Natural killer cell (primary cell): ENCODE measurements at regions not wholly inside any gene's neighbourhood (a gene's known extent, or its start where the extent isn't known, plus 50 kb on each side); places are given as distances from the start of the nearest gene placed in this dataset.

Source experiments
- ATAC-seq, 3 donors: fragments of 150-1000 bp in 2 of 3; fragments of 200-7000 bp in 1 of 3; cut with Tn5 transposase; 1 replicate in 1 of 3; 2 replicates in 2 of 3; pipeline ENCODE4 v1.10.0; 2021; ENCODE audit warnings: mild to moderate bottlenecking in 2 of 3, moderate library complexity in 2 of 3
- DNase-seq, 2 donors: peaks; one replicate each; pipeline versions ENCODE4 v3.0.0 to v3.0.0-alpha.2; 2013 to 2021; ENCODE audit warnings: mixed read lengths in 1 of 2
- H3K27ac ChIP-seq: one replicate; pipeline ENCODE4 v1.5.1; 2013; ENCODE audit warnings: mild to moderate bottlenecking, low read length
- H3K27me3 ChIP-seq: one replicate; pipeline ENCODE4 v1.6.1; 2013; ENCODE audit warnings: low read length; ENCODE audit not compliant: control insufficient read depth, insufficient read depth
- H3K36me3 ChIP-seq: one replicate; pipeline ENCODE4 v1.6.1; 2013; ENCODE audit warnings: low read length; ENCODE audit not compliant: control insufficient read depth, insufficient read depth
- H3K4me1 ChIP-seq: one replicate; pipeline ENCODE4 v1.6.1; 2013; ENCODE audit warnings: low read length; ENCODE audit not compliant: control insufficient read depth, insufficient read depth
- H3K4me3 ChIP-seq: one replicate; pipeline ENCODE4 v1.5.1; 2013; ENCODE audit warnings: low read length
- H3K9me3 ChIP-seq: one replicate; pipeline ENCODE4 v1.6.1; 2013; ENCODE audit warnings: low read length; ENCODE audit not compliant: control insufficient read depth, insufficient read depth
- H3K27ac Mint-ChIP-seq, 2 donors: one replicate each; pipeline ENCODE4 v1.8.0; 2022; ENCODE audit warnings: mild to moderate bottlenecking in 2 of 2, mixed read lengths in 2 of 2, moderate library complexity in 1 of 2
- H3K27me3 Mint-ChIP-seq, 2 donors: one replicate each; pipeline ENCODE4 v1.8.0; 2022; ENCODE audit warnings: low read depth in 2 of 2, mixed read lengths in 2 of 2
- H3K36me3 Mint-ChIP-seq: one replicate; pipeline ENCODE4 v1.8.0; 2022; ENCODE audit warnings: mixed read lengths
- H3K4me1 Mint-ChIP-seq, 2 donors: one replicate each; pipeline ENCODE4 v1.8.0; 2022; ENCODE audit warnings: mixed read lengths in 2 of 2
- H3K4me3 Mint-ChIP-seq: one replicate; pipeline ENCODE4 v1.8.0; 2022; ENCODE audit warnings: mild to moderate bottlenecking, moderate library complexity, mixed read lengths
- H3K9me3 Mint-ChIP-seq, 2 donors: one replicate each; pipeline ENCODE4 v1.8.0; 2022; ENCODE audit warnings: mixed read lengths in 2 of 2
- CTCF ChIP-seq: fragments of 200-600 bp; IDR thresholded peaks from one replicate; pipeline ENCODE4 v1.8.0; 2022; ENCODE audit warnings: antibody characterized with exemption
- whole genome bisulfite sequencing: methylation state at CpG from one replicate; pipeline ENCODE4 v1.1.7; 2013; ENCODE audit warnings: missing lambda C conversion rate; ENCODE audit not compliant: insufficient coverage; 5-methylcytosine and 5-hydroxymethylcytosine counted together
- intact Hi-C: fragments of 100-400 bp; cut with micrococcal nuclease; formaldehyde crosslinking; loops from one replicate; pipeline ENCODE4 v1.14.2; 2022

- H3K4me1 ChIP-seq = no peaks in the 10 kb centered on the region
- intact Hi-C loops = no loop called here
- Mint-ChIP-seq H3K27me3 (peaks cover 4 to 11% of the 10 kb centered on the region in 2 donors), H3K4me3 (no peak overlapping the region), H3K36me3 (peaks cover 10% of the 10 kb centered on the region), H3K27ac (no peak overlapping the region), H3K9me3 (peaks cover 0 to 2% of the 10 kb centered on the region in 2 donors), H3K4me1 (no peaks in the 10 kb centered on the region)
- H3K4me3 ChIP-seq = no peak overlapping the region
- 70% methylated on average over 3 of the region's 3 CpGs for WGBS
- ATAC-seq = no peak
- no peaks in the 10 kb centered on the region for H3K27me3 ChIP-seq
- H3K36me3 ChIP-seq = no peaks in the 10 kb centered on the region
- no peak overlapping the region for H3K27ac ChIP-seq
- TF ChIP-seq CTCF = no peak
- no peak for DNase-seq
- H3K9me3 ChIP-seq = no peaks in the 10 kb centered on the region
Observed at GRCh38 chr3:115244350-115244749, 97.3 kb upstream of the ZBTB20 start.

GRCh38 chr3:115245438-115245837 lies 98.3 kb upstream of the ZBTB20 start:
- no peaks in the 10 kb centered on the region for H3K4me1 ChIP-seq
- Mint-ChIP-seq H3K36me3 (peaks cover 10% of the 10 kb centered on the region), H3K27ac (no peak overlapping the region), H3K4me3 (no peak overlapping the region), H3K4me1 (no peaks in the 10 kb centered on the region), H3K27me3 (peaks cover 4 to 11% of the 10 kb centered on the region in 2 donors), H3K9me3 (peaks cover 0 to 2% of the 10 kb centered on the region in 2 donors)
- no peak for TF ChIP-seq CTCF
- H3K36me3 ChIP-seq = no peaks in the 10 kb centered on the region
- H3K27ac ChIP-seq = no peak overlapping the region
- DNase-seq = no peak
- no peaks in the 10 kb centered on the region for H3K9me3 ChIP-seq
- H3K4me3 ChIP-seq = no peak overlapping the region
- H3K27me3 ChIP-seq = no peaks in the 10 kb centered on the region
- WGBS = no CpG with 5 or more reads among the region's 2 CpGs
- intact Hi-C loops = no loop called here
- no peak for ATAC-seq

GRCh38 chr3:115245899-115246298 lies 98.8 kb upstream of the ZBTB20 start:
- ATAC-seq (no peak), DNase-seq (no peak)
- H3K4me3 Mint-ChIP-seq = no peak overlapping the region
- Histone ChIP-seq H3K27me3 (no peaks in the 10 kb centered on the region), H3K9me3 (no peaks in the 10 kb centered on the region), H3K4me3 (no peak overlapping the region), H3K4me1 (no peaks in the 10 kb centered on the region), H3K27ac (no peak overlapping the region), H3K36me3 (no peaks in the 10 kb centered on the region)
- WGBS = 90% methylated on average over 3 of the region's 3 CpGs
- no peak overlapping the region for H3K27ac Mint-ChIP-seq
- intact Hi-C loops = no loop called here
- peaks cover 10% of the 10 kb centered on the region for H3K36me3 Mint-ChIP-seq
- H3K9me3 Mint-ChIP-seq = peaks cover 0 to 2% of the 10 kb centered on the region in 2 donors
- peaks cover 4 to 11% of the 10 kb centered on the region in 2 donors for H3K27me3 Mint-ChIP-seq
- no peak for TF ChIP-seq CTCF
- no peaks in the 10 kb centered on the region for H3K4me1 Mint-ChIP-seq

- DNase-seq (no peak), ATAC-seq (no peak)
- H3K27ac ChIP-seq = no peak overlapping the region
- Mint-ChIP-seq H3K4me1 (no peaks in the 10 kb centered on the region), H3K36me3 (peaks cover 10% of the 10 kb centered on the region), H3K9me3 (peaks cover 0 to 2% of the 10 kb centered on the region in 2 donors), H3K27me3 (peaks cover 4 to 11% of the 10 kb centered on the region in 2 donors), H3K4me3 (no peak overlapping the region), H3K27ac (no peak overlapping the region)
- H3K4me3 ChIP-seq = no peak overlapping the region
- WGBS = 81% methylated on average over 3 of the region's 3 CpGs
- H3K9me3 ChIP-seq = no peaks in the 10 kb centered on the region
- TF ChIP-seq CTCF = no peak
- intact Hi-C loops = no loop called here
- no peaks in the 10 kb centered on the region for H3K27me3 ChIP-seq
- no peaks in the 10 kb centered on the region for H3K36me3 ChIP-seq
- no peaks in the 10 kb centered on the region for H3K4me1 ChIP-seq
Observed at GRCh38 chr3:115246461-115247020, 99.5 kb upstream of the ZBTB20 start.
